ENCODE measurements at regions not wholly inside any gene's neighbourhood (a gene's known extent, or its start where the extent isn't known, plus 50 kb on each side); places are given as distances from the start of the nearest gene placed in this dataset.

DNA sequence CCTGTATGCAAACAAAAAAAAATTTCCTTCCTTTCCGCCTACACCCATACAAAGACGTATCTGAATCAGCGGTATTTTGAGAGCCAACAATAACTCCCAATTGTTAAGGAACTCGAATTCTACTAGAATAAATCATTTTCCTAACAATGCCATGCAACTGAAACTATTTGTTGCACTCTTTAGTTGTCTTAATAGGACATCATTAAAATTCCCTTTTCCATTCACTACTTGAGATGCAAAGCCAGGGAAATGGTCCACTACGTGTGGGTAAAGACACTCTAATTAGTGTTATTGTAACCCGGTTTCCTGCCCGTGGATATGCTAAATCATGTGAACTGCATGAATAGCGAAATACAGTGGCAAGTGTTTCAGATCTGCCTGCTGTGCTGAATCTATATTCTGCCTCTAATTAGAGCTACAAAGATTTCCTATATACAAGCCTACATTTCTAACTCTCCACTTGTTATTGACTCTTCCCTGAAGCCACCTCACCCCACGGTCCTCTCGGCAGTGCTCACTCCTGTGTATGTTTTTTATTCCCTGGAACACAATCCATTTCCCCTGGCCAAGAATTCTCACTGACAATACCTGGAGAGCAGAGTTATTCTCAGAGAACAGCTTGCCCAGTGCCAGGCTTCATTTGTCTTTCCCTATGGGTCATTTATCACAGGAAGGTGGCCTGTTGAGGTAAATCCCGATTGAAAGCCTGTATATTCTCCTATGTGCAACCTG lies 168.3 kb downstream of the PAWR start (continued):
- TF ChIP-seq, protein P1, sequence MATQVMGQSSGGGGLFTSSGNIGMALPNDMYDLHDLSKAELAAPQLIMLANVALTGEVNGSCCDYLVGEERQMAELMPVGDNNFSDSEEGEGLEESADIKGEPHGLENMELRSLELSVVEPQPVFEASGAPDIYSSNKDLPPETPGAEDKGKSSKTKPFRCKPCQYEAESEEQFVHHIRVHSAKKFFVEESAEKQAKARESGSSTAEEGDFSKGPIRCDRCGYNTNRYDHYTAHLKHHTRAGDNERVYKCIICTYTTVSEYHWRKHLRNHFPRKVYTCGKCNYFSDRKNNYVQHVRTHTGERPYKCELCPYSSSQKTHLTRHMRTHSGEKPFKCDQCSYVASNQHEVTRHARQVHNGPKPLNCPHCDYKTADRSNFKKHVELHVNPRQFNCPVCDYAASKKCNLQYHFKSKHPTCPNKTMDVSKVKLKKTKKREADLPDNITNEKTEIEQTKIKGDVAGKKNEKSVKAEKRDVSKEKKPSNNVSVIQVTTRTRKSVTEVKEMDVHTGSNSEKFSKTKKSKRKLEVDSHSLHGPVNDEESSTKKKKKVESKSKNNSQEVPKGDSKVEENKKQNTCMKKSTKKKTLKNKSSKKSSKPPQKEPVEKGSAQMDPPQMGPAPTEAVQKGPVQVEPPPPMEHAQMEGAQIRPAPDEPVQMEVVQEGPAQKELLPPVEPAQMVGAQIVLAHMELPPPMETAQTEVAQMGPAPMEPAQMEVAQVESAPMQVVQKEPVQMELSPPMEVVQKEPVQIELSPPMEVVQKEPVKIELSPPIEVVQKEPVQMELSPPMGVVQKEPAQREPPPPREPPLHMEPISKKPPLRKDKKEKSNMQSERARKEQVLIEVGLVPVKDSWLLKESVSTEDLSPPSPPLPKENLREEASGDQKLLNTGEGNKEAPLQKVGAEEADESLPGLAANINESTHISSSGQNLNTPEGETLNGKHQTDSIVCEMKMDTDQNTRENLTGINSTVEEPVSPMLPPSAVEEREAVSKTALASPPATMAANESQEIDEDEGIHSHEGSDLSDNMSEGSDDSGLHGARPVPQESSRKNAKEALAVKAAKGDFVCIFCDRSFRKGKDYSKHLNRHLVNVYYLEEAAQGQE (IDR thresholded peaks at IDR 0.05; ENCODE audit: low read depth, low read length) = no peak

DNA sequence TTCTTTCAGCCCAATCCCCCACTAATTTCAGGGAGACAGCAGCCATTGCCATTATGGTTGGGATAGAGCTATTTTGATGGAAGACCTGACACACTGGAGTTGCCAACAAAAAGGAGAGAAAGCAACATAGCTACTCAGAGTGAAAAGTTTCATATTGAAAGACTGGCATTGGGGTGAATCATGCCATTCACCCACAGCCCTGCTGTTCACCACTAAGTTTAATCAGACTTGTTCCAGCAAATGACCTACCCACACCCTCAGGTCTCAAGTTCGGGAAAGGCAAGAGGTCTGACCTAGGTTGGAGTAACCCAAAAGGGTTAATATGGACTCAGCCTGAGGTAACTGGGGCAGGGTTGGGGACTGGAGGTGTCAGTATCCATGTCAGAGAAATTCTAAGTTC lies 169.2 kb downstream of the PAWR start:
- H3K4me2 ChIP-seq = no peak overlapping the region
- DNase-seq = no peak

More for the DNA sequence above, 169.2 kb downstream of the PAWR start:
- Histone ChIP-seq H4K20me1 (ENCODE audit: insufficient read depth) (no peaks in the 10 kb centered on the region), H3F3A (replicated peaks; ENCODE audit: insufficient read depth) (no peaks in the 10 kb centered on the region), H3K27me3 (ENCODE audit: insufficient read depth) (no peaks in the 10 kb centered on the region), H2AFZ (ENCODE audit: low read depth) (no peak overlapping the region), H3K9me3 (no peaks in the 10 kb centered on the region), H3K79me2 (ENCODE audit: insufficient read depth) (no peaks in the 10 kb centered on the region), H3K9ac (no peak overlapping the region), H3K9me2 (no peaks in the 10 kb centered on the region), H3K27ac (ENCODE audit: low read depth in 2 of 2, low read length in 1 of 2) (no peak overlapping the region), H3K36me3 (replicated peaks in 1 of 2; ENCODE audit: control insufficient read depth in 1 of 2, insufficient read depth in 2 of 2, low read length in 1 of 2) (no peaks in the 10 kb centered on the region), H3K4me1 (ENCODE audit: control insufficient read depth in 1 of 2, insufficient read depth in 2 of 2, low read depth in 1 of 2, low read length in 1 of 2) (no peaks in the 10 kb centered on the region), H3K4me3 (ENCODE audit: low read depth in 2 of 2, low read length in 1 of 2) (no peak overlapping the region)
- WGBS (ENCODE audit: low lambda C conversion rate) = 54% methylated on average over 1 of the region's 1 CpG
- CTCF ChIA-PET = no interaction called here
- TF ChIP-seq, protein P1 (IDR thresholded peaks at IDR 0.05; ENCODE audit: low read depth, low read length) = no peak
- TF ChIP-seq RAD21 (IDR thresholded peaks at IDR 0.05; ENCODE audit: low read length) (no peak), ELF1 (IDR thresholded peaks at IDR 0.05) (no peak), TEAD4 (IDR thresholded peaks at IDR 0.05; ENCODE audit: borderline replicate concordance, insufficient read depth) (no peak), FOXJ3 (CRISPR knock-in tag; IDR thresholded peaks at IDR 0.05) (no peak), GABPA (IDR thresholded peaks at IDR 0.05; ENCODE audit: low read depth) (no peak), POLR2AphosphoS5 (IDR thresholded peaks at IDR 0.05; ENCODE audit: low read depth, low read length) (no peak), FOXM1 (IDR thresholded peaks at IDR 0.05; ENCODE audit: low read depth) (no peak), NFIC (IDR thresholded peaks at IDR 0.05; ENCODE audit: borderline replicate concordance) (no peak), RCOR1 (IDR thresholded peaks at IDR 0.05; ENCODE audit: low read length) (no peak), MEF2A (IDR thresholded peaks at IDR 0.05; ENCODE audit: borderline replicate concordance, low read depth) (no peak), TAF1 (IDR thresholded peaks at IDR 0.05; ENCODE audit: borderline replicate concordance, low read depth, low read length) (no peak), NRF1 (IDR thresholded peaks at IDR 0.05; ENCODE audit: low read depth, low read length) (no peak), RXRA (IDR thresholded peaks at IDR 0.05; ENCODE audit: borderline replicate concordance, low read depth) (no peak)
- TF ChIP-seq, protein P2, sequence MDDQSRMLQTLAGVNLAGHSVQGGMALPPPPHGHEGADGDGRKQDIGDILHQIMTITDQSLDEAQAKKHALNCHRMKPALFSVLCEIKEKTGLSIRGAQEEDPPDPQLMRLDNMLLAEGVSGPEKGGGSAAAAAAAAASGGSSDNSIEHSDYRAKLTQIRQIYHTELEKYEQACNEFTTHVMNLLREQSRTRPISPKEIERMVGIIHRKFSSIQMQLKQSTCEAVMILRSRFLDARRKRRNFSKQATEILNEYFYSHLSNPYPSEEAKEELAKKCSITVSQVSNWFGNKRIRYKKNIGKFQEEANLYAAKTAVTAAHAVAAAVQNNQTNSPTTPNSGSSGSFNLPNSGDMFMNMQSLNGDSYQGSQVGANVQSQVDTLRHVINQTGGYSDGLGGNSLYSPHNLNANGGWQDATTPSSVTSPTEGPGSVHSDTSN (IDR thresholded peaks at IDR 0.05) = no peak
- TF ChIP-seq, protein P3, sequence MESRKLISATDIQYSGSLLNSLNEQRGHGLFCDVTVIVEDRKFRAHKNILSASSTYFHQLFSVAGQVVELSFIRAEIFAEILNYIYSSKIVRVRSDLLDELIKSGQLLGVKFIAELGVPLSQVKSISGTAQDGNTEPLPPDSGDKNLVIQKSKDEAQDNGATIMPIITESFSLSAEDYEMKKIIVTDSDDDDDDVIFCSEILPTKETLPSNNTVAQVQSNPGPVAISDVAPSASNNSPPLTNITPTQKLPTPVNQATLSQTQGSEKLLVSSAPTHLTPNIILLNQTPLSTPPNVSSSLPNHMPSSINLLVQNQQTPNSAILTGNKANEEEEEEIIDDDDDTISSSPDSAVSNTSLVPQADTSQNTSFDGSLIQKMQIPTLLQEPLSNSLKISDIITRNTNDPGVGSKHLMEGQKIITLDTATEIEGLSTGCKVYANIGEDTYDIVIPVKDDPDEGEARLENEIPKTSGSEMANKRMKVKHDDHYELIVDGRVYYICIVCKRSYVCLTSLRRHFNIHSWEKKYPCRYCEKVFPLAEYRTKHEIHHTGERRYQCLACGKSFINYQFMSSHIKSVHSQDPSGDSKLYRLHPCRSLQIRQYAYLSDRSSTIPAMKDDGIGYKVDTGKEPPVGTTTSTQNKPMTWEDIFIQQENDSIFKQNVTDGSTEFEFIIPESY (IDR thresholded peaks at IDR 0.05; ENCODE audit: borderline replicate concordance, low read depth) = no peak
- TF ChIP-seq, protein P4, sequence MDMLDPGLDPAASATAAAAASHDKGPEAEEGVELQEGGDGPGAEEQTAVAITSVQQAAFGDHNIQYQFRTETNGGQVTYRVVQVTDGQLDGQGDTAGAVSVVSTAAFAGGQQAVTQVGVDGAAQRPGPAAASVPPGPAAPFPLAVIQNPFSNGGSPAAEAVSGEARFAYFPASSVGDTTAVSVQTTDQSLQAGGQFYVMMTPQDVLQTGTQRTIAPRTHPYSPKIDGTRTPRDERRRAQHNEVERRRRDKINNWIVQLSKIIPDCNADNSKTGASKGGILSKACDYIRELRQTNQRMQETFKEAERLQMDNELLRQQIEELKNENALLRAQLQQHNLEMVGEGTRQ (IDR thresholded peaks at IDR 0.05; ENCODE audit: borderline replicate concordance, low read depth, low read length) = no peak
- TF ChIP-seq, protein P5, sequence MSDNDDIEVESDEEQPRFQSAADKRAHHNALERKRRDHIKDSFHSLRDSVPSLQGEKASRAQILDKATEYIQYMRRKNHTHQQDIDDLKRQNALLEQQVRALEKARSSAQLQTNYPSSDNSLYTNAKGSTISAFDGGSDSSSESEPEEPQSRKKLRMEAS (IDR thresholded peaks at IDR 0.05; ENCODE audit: low read depth) = no peak
- TF ChIP-seq, protein P6, sequence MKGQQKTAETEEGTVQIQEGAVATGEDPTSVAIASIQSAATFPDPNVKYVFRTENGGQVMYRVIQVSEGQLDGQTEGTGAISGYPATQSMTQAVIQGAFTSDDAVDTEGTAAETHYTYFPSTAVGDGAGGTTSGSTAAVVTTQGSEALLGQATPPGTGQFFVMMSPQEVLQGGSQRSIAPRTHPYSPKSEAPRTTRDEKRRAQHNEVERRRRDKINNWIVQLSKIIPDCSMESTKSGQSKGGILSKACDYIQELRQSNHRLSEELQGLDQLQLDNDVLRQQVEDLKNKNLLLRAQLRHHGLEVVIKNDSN (IDR thresholded peaks at IDR 0.05; ENCODE audit: borderline replicate concordance, low read depth) = no peak
- POLR2A ChIA-PET = no interaction called here
